ENCODE measurements at regions not wholly inside any gene's neighbourhood (a gene's known extent, or its start where the extent isn't known, plus 50 kb on each side); places are given as distances from the start of the nearest gene placed in this dataset.

GRCh38 chr4:106473515-106473914 lies 104.9 kb upstream of the GIMD1 start:
- no peaks in the 10 kb centered on the region for H3K9me3 ChIP-seq
- intact Hi-C loops (cut with DNase I) = no loop called here
- DNase-seq = no peak
- ATAC-seq = no peak
- H3K4me1 ChIP-seq = no peaks in the 10 kb centered on the region
- TF ChIP-seq CTCF (IDR thresholded peaks at IDR 0.05) = no peak
- no peak overlapping the region for H3K4me3 ChIP-seq
- no peaks in the 10 kb centered on the region for H3K36me3 ChIP-seq
- H3K27me3 ChIP-seq (ENCODE audit: low read depth) = no peaks in the 10 kb centered on the region
- no peak overlapping the region for H3K27ac ChIP-seq

GRCh38 chr4:106471151-106471550 lies 102.6 kb upstream of the GIMD1 start:
- no peaks in the 10 kb centered on the region for H3K9me3 ChIP-seq
- DNase-seq (no peak), ATAC-seq (no peak)
- H3K36me3 ChIP-seq = no peaks in the 10 kb centered on the region
- H3K4me3 ChIP-seq = no peak overlapping the region
- intact Hi-C loops (cut with DNase I) = no loop called here
- no peaks in the 10 kb centered on the region for H3K27me3 ChIP-seq (ENCODE audit: low read depth)
- H3K4me1 ChIP-seq = no peaks in the 10 kb centered on the region
- no peak for TF ChIP-seq CTCF (IDR thresholded peaks at IDR 0.05)
- H3K27ac ChIP-seq = no peak overlapping the region

DNA sequence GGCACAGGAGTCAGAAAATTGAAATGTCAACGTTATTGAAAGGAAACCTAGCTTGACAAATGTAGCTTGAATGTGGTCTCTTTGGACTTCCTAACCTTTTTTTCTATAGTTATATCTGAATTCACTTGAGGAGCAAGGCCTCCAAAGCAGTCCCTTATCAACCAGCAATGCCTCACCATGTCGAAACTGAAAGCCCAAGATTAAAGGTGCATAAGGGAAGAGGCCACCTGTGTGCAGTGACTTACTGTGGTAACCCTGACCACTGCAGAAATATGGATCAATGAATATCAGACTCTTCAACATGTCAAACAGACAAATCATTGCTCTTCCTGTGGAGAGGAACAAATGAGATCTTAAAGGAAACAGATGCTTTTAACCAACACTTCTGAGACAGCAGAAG lies 95.0 kb upstream of the GIMD1 start:
- Histone ChIP-seq H3K4me1 (no peaks in the 10 kb centered on the region), H3K9me3 (no peaks in the 10 kb centered on the region), H3K27ac (no peak overlapping the region), H3K27me3 (ENCODE audit: low read depth) (no peaks in the 10 kb centered on the region), H3K36me3 (no peaks in the 10 kb centered on the region), H3K4me3 (no peak overlapping the region)
- TF ChIP-seq CTCF (IDR thresholded peaks at IDR 0.05) = no peak
- intact Hi-C loops (cut with DNase I) = no loop called here
- no peak for ATAC-seq
- no peak for DNase-seq

DNA sequence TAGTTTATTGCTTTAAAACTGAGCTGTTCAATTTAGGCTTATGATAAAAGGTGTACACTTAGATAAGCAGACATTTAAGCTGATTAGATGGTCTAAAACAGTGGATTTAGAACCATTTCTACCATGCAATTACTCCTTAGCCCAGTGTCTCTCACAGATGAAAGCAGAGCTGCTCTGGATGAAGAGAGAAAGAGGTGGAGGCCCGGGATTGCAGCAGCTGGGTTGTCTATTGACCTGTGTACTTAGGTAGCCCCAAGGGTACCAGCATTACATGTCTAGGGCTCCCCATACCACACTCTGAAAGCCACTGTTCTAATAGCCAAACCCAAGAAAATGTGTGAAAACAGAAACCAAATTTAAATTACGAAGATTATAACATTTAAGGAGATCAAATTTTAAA lies 86.0 kb upstream of the GIMD1 start:
- Histone ChIP-seq H3K4me3 (no peak overlapping the region), H3K36me3 (no peaks in the 10 kb centered on the region)
- intact Hi-C loops (cut with DNase I) = loop anchor here (10.0 kb wide), 1 partner anchor 910 kb away; no protein-coding TSS in a partner anchor

DNA sequence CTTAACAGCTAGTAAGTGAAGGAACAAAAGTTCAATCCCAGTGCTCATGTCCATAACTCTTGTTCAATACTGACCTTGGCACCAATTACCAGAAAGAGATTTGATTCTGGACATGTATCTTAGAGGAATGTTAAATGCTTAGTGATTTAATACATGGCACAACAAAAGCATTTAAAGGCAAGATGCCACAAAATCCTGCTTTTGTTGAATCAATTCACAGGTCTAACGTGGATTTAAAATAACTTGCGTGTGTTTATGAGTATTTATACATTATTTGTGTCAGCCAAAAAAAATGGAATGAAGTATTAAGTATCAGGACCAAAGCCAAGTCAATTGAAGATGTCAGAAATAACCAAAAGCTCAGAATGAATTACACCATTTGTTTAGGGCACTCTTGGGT lies 85.4 kb upstream of the GIMD1 start:
- no peak overlapping the region for H3K27ac ChIP-seq
- TF ChIP-seq CTCF (IDR thresholded peaks at IDR 0.05) = no peak
- H3K4me3 ChIP-seq = no peak overlapping the region
- no peak for ATAC-seq
- H3K36me3 ChIP-seq = no peaks in the 10 kb centered on the region
- intact Hi-C loops (cut with DNase I) = loop anchor here (10.0 kb wide), 1 partner anchor 911 kb away; no protein-coding TSS in a partner anchor
- no peaks in the 10 kb centered on the region for H3K4me1 ChIP-seq
- DNase-seq = no peak
- no peaks in the 10 kb centered on the region for H3K27me3 ChIP-seq (ENCODE audit: low read depth)
- H3K9me3 ChIP-seq = no peaks in the 10 kb centered on the region

More for the DNA sequence above, 86.0 kb upstream of the GIMD1 start:
- Histone ChIP-seq H3K9me3 (no peaks in the 10 kb centered on the region), H3K27ac (no peak overlapping the region), H3K27me3 (ENCODE audit: low read depth) (no peaks in the 10 kb centered on the region), H3K4me1 (no peaks in the 10 kb centered on the region)
- no peak for ATAC-seq
- no peak for DNase-seq
- TF ChIP-seq CTCF (IDR thresholded peaks at IDR 0.05) = no peak

DNA sequence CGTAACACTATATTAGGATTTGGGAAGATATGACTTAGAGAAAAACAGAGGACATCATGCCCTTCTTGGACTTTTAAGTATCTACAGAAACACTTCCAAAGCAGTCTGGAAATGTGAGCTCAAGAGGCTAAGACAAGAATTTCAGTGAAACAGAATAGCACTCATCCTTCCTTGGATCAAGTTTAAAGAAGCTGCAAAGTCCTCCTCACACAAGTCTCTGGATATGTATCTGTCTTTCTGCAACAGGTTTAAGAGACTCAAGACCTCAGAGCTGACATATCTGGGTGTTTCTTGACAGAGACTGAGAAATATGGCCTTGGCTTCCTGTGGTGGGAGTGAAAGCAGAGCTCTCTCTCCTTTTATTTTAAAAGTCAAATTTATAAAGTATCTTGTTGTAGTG lies 82.5 kb upstream of the GIMD1 start:
- H3K27ac ChIP-seq = no peak overlapping the region
- no peaks in the 10 kb centered on the region for H3K36me3 ChIP-seq
- no peak for TF ChIP-seq CTCF (IDR thresholded peaks at IDR 0.05)
- ATAC-seq = no peak
- intact Hi-C loops (cut with DNase I) = loop anchor here (10.0 kb wide), 1 partner anchor 914 kb away; no protein-coding TSS in a partner anchor
- no peak overlapping the region for H3K4me3 ChIP-seq
- H3K9me3 ChIP-seq = no peaks in the 10 kb centered on the region
- no peaks in the 10 kb centered on the region for H3K4me1 ChIP-seq
- H3K27me3 ChIP-seq (ENCODE audit: low read depth) = no peaks in the 10 kb centered on the region
- DNase-seq = no peak
